Activated CD4-positive, alpha-beta T cell treated with anti-CD3 and anti-CD28 coated beads for 36 hours (primary cell): ENCODE measurements at regions not wholly inside any gene's neighbourhood (a gene's known extent, or its start where the extent isn't known, plus 50 kb on each side); places are given as distances from the start of the nearest gene placed in this dataset.

ENCODE experiments used
- ATAC-seq: fragments of 200-7000 bp; cut with Tn5 transposase; one replicate; pipeline ENCODE4 v1.10.0; 2021; ENCODE audit warnings: mild to moderate bottlenecking, moderate library complexity
- CTCF ChIA-PET: fragments of 350-600 bp; sonication (Branson Sonifier 250); formaldehyde crosslinking; loops from one replicate; lab custom pipeline; 2021; ENCODE audit warnings: antibody characterized with exemption; lab: Charles Lee
- POLR2A ChIA-PET: fragments of 350-600 bp; sonication (Branson Sonifier 250); formaldehyde crosslinking; loops from one replicate; lab custom pipeline; 2021; ENCODE audit warnings: antibody characterized with exemption, inconsistent platforms; lab: Charles Lee
- DNase-seq: peaks from one replicate; pipeline ENCODE4 v3.0.0-alpha.2; 2020
- H3K27ac Mint-ChIP-seq: one replicate; pipeline ENCODE4 v1.8.0; 2021; ENCODE audit warnings: mixed read lengths
- H3K27me3 Mint-ChIP-seq: one replicate; pipeline ENCODE4 v1.8.0; 2021; ENCODE audit warnings: mixed read lengths
- H3K36me3 Mint-ChIP-seq: one replicate; pipeline ENCODE4 v1.8.0; 2021; ENCODE audit warnings: low read depth, mixed read lengths
- H3K4me1 Mint-ChIP-seq: one replicate; pipeline ENCODE4 v1.8.0; 2021; ENCODE audit warnings: mixed read lengths
- H3K4me3 Mint-ChIP-seq: one replicate; pipeline ENCODE4 v1.8.0; 2021; ENCODE audit warnings: mild to moderate bottlenecking, moderate library complexity, mixed read lengths
- H3K9me3 Mint-ChIP-seq: one replicate; pipeline ENCODE4 v1.8.0; 2021; ENCODE audit warnings: low read depth, mixed read lengths
- intact Hi-C, 2 experiments: fragments of 100-400 bp; cut with DNase I in 1 of 2; cut with micrococcal nuclease in 1 of 2; formaldehyde crosslinking; loops; one replicate each; pipeline versions ENCODE4 v1.14.2 to v1.15.1; 2022 to 2024; cut with DNase I, micrococcal nuclease

DNA sequence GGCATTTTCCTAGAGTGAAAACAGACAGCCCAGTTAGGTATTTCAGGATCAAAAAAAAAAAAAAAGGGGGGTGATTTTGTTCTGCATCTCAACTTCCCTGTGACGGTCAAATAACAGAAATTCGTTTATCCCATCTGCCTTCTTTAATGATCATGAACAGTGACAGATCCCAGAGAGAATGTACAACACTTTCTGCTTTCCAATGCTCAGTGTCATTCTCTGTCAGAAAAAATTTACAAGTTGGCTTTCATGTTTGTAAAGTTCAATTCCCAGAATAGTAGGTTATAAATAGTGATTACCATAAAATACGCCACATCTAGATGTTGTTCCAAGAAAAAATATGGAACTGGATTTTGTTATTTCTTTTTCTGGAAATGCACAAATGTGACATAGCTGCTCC is 1013.2 kb upstream of the PHF14 start:
- Mint-ChIP-seq H3K4me1 (no peaks in the 10 kb centered on the region), H3K36me3 (no peaks in the 10 kb centered on the region), H3K9me3 (peaks cover 3% of the 10 kb centered on the region), H3K27me3 (no peaks in the 10 kb centered on the region), H3K27ac (no peak overlapping the region), H3K4me3 (no peak overlapping the region)
- ChIA-PET POLR2A (no interaction called here), CTCF (no interaction called here)
- no peak for DNase-seq
- intact Hi-C loops: no loop called here
- ATAC-seq: no peak

DNA sequence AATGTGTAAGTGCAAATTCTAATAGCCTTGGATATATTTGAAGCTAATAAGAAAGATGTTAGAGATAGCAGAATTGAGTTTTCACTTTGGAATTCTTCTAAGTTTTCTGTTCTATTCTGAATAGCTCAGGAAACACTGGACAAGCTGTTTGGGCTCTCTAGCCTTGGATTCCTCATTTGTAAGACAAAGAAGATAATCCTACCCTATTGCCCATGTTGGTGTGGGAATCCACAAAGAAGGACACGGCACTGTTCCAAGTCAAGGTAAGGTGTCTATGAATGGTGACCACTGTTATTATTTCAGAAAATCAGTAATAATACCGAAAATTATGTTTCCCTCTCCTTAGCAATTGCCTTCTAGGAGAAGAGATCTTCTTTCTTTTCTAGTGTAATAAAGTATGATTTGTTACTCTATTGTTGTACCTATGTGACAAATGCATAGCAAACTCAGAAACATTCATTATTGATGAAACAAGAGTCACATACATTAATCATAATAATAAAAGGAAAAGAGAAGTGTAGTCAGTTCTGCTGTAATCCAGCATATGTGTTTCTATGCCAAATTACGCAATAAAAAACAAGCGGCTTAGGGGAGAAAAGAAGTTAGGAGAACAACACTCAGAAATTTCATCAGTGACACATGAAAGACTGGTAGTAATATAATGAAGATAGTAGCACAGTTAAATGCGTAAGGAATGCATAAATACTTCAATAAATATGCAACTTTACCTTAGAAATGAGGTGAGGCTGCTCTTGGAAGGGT is 1012.3 kb upstream of the PHF14 start:
- Mint-ChIP-seq H3K4me1 (no peaks in the 10 kb centered on the region), H3K4me3 (no peak overlapping the region), H3K36me3 (no peaks in the 10 kb centered on the region), H3K27ac (no peak overlapping the region), H3K27me3 (no peaks in the 10 kb centered on the region), H3K9me3 (peaks cover 3% of the 10 kb centered on the region)
- intact Hi-C loops: no loop called here
- no peak for ATAC-seq
- DNase-seq: no peak
- ChIA-PET POLR2A (no interaction called here), CTCF (no interaction called here)

DNA sequence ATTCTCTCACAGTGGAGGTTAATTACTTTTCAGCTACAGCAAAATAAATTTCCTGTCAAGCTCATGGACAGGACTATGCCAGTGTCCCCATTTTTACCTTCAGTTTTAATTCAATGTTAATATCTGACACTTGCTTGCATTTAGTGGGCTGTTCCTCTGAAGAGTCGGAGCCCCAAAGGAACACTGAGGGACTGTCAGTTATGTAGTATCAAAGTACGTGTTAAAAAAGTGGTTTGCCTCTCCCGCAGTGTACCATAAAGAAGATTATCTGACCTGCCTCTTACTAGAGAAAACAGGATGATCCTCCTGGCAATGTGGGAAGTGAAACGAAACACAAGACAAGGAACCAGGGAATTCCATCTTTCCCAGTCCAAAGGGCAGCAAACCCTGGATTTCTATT is 1010.9 kb upstream of the PHF14 start:
- intact Hi-C loops: no loop called here
- no peaks in the 10 kb centered on the region for H3K4me1 Mint-ChIP-seq
- no peaks in the 10 kb centered on the region for H3K36me3 Mint-ChIP-seq
- ChIA-PET POLR2A (no interaction called here), CTCF (no interaction called here)
- H3K27ac Mint-ChIP-seq: no peak overlapping the region
- H3K9me3 Mint-ChIP-seq: peaks cover 3% of the 10 kb centered on the region
- ATAC-seq (no peak), DNase-seq (no peak)
- H3K4me3 Mint-ChIP-seq: no peak overlapping the region
- no peaks in the 10 kb centered on the region for H3K27me3 Mint-ChIP-seq

DNA sequence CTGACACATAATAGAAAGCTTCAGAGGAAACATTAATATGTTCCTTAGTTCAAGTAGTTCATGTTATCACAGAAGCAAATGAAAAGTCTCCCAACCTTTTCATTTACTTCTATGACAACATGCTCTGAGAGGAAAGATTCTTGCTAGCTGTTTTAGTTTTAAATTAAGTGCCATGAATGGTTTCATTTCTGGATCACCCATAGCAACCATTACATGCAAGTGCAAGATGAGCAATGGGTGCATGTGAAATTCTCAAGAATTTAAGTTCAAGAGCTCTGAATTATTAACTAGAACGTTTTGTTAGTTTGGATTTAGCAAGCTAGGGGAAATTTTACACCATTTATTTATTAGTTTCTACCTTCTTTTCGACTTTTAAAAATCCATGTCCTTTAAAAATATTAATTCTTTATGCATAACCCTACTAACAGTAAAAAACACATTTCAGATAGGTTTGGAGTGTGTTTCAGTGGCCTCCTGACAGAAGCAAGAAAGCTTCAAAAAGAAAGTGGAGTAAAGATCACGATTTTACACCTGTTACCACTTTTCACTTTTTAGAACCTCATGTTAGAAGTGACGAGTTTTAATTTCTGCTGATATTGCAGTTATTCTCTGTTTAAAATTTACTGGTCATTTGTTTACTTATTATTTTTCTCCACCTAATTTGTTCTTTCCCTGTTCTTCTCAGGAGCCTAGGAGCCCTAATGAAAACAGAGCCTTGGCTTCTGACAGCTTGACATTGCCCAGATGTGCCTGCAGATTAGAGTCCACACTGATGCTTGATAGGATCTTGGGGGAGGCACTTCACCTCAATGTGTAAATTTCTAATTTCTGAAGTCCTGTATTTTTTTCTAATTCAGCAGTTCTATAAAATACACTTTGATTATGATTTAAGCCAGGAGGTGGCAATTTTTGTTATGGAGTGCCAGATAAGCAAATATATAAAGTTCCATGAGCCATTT is 995.3 kb upstream of the PHF14 start:
- no peak overlapping the region for H3K4me3 Mint-ChIP-seq
- ATAC-seq (no peak), DNase-seq (no peak)
- ChIA-PET POLR2A (no interaction called here), CTCF (no interaction called here)
- H3K36me3 Mint-ChIP-seq: no peaks in the 10 kb centered on the region
- no peak overlapping the region for H3K27ac Mint-ChIP-seq
- H3K4me1 Mint-ChIP-seq: no peaks in the 10 kb centered on the region
- H3K9me3 Mint-ChIP-seq: no peaks in the 10 kb centered on the region
- intact Hi-C loops: loop anchor here in 1 of 2 experiments (10.0 kb wide), 1 partner anchor 56 kb away; no protein-coding TSS in a partner anchor
- H3K27me3 Mint-ChIP-seq: no peaks in the 10 kb centered on the region

DNA sequence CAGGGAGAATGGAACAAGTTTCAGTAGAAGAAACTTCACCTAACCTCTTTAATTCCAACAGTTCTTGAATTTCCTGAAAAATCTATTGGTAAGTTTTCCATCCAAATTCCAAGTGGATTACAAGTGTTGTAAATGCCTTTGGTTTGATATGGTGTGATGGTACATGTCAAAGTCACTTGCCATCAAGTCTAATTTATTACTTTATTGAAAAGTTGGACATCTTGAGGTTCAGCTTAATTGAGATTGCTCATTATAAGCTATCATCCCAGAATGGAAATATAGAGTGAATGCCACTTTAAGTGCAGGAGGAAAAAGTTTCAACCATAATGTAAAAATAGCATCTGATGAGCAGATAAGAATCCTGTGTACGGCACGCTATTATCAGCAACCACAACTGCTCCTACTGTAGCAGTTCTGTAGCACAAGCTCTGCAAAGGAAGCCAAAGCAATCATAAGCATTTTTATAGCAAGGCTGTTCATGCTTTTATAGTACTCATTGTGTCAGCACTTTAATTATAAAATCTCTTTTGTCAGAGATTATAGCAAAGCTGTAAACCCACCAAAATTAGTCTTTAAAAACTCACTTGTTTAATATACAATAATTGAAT is 991.8 kb upstream of the PHF14 start:
- Mint-ChIP-seq H3K4me3 (no peak overlapping the region), H3K27ac (no peak overlapping the region), H3K9me3 (no peaks in the 10 kb centered on the region), H3K36me3 (no peaks in the 10 kb centered on the region), H3K4me1 (no peaks in the 10 kb centered on the region), H3K27me3 (no peaks in the 10 kb centered on the region)
- DNase-seq (no peak), ATAC-seq (no peak)
- ChIA-PET CTCF (no interaction called here), POLR2A (no interaction called here)
- intact Hi-C loops: no loop called here

DNA sequence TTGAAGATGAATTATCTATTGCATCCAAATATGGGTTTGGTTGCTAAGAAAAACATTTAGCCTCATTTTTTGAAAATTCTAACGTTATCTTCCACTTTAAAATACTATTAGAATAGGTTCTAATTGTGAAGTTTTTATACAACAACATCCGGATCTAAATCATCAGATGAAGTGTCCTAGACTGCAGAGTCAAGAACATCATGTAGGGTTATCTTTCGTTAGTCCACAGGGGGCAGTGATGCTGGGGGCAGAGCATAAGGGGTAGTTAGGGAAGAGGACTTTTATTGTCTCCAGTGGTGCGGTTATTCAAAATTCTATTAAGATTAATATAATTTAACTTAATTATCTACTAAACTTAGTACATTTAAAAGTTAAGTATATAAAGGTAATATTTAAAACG is 990.6 kb upstream of the PHF14 start:
- ChIA-PET POLR2A (no interaction called here), CTCF (no interaction called here)
- DNase-seq (no peak), ATAC-seq (no peak)
- peaks cover 2% of the 10 kb centered on the region for H3K9me3 Mint-ChIP-seq
- H3K4me1 Mint-ChIP-seq: no peaks in the 10 kb centered on the region
- no peak overlapping the region for H3K4me3 Mint-ChIP-seq
- no peaks in the 10 kb centered on the region for H3K27me3 Mint-ChIP-seq
- no peaks in the 10 kb centered on the region for H3K36me3 Mint-ChIP-seq
- intact Hi-C loops: no loop called here
- H3K27ac Mint-ChIP-seq: no peak overlapping the region

DNA sequence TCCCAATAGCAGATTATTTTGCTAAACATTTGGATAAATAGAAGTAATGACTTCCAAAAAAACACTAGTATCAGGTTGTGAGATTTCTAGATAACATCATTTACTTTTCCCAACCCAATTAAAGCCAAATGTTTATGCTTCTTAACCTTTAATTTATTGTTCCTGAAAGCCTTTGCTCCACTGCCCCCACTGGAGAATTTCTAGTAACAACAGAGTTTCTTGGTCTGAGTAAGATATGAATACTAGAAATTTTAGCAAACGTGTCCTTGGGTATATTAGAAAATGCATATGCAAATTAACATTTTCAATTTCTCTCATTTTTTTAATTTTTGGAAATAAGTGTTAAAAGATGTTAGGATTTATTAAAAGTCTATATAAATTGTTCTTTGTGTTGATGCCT is 958.0 kb upstream of the PHF14 start:
- H3K36me3 Mint-ChIP-seq: no peaks in the 10 kb centered on the region
- H3K4me3 Mint-ChIP-seq: no peak overlapping the region
- no peak overlapping the region for H3K27ac Mint-ChIP-seq
- ATAC-seq: no peak
- no peaks in the 10 kb centered on the region for H3K4me1 Mint-ChIP-seq
- H3K9me3 Mint-ChIP-seq: peaks cover 10% of the 10 kb centered on the region
- intact Hi-C loops: no loop called here
- no peak for DNase-seq
- H3K27me3 Mint-ChIP-seq: no peaks in the 10 kb centered on the region
- ChIA-PET POLR2A (no interaction called here), CTCF (no interaction called here)

DNA sequence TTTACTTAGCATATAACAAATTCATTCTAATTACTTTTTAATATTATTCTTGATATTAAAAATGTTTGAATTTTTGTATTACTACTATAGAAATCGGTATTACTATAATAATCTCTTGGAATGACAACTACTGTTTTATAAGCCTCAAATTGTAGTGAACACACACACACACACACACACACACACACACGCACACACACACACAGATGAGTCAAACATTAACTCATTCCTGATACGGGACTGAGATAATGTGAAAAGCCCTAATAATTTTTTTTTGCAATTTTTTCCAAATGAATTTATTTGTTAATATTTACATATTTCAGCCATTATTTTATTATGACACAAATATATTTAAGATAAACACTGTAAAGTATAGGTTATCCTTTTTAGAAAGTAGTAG is 951.2 kb upstream of the PHF14 start:
- Mint-ChIP-seq H3K4me3 (no peak overlapping the region), H3K27ac (no peak overlapping the region), H3K9me3 (peaks cover 7% of the 10 kb centered on the region), H3K4me1 (no peaks in the 10 kb centered on the region), H3K36me3 (no peaks in the 10 kb centered on the region), H3K27me3 (no peaks in the 10 kb centered on the region)
- intact Hi-C loops: no loop called here
- POLR2A ChIA-PET: no interaction called here
- ATAC-seq (no peak), DNase-seq (no peak)
- CTCF ChIA-PET: no interaction called here

DNA sequence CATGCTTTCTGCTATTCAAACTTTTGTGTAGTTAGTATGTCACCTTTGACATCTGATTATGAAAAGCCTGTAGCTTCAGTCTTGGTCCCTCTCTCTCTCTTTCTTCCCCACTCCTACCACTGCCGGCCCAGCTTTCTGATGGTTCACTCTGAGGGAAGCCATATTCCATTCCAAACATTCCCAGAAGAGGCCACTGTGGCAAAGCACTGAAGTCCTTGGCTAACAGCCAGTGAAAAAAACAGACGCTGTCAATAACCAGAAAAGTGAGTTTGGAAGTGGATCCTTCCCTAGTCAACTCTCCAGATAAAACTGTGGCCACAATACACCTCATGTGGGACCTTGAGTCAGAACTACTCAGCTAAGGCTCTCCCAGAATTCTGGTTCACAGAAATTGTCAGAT is 950.7 kb upstream of the PHF14 start:
- Mint-ChIP-seq H3K4me1 (no peaks in the 10 kb centered on the region), H3K27me3 (no peaks in the 10 kb centered on the region), H3K27ac (no peak overlapping the region), H3K36me3 (no peaks in the 10 kb centered on the region), H3K4me3 (no peak overlapping the region), H3K9me3 (peaks cover 7% of the 10 kb centered on the region)
- intact Hi-C loops: no loop called here
- ChIA-PET CTCF (no interaction called here), POLR2A (no interaction called here)
- DNase-seq (no peak), ATAC-seq (no peak)

DNA sequence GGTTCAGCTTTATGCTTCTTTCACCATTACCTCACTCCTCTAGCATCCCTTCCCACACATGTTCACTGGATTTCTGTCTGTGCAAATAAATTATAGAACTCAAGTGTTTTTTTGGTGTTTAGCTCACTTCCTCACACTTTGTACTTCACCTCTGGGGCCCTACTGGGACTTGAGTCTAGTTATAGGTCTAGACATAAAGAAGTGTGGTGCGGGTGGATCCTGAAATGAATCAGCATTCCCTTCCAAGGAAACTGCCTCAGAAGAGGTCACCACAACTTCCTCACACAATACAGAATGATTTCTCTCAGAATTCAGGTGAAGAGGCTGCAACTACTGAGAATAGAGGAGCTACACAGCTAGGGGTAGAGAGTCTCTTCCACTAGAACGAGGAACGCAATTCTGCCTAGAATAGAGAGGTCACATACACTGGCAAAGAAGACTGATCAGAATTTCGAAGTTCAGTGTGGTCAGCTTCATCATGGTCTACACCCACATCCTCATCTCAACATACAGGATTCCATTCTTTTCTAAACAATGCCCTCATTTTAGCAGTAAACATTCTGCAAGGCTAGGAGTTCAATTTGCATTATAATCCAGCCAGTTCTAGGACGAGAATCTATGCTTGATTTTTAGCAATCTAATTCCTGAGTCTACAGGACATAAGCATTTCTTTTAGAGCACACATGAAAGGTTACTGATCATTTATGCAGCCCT is 938.7 kb upstream of the PHF14 start:
- Mint-ChIP-seq H3K4me1 (peaks cover 4% of the 10 kb centered on the region), H3K4me3 (no peak overlapping the region), H3K27ac (no peak overlapping the region), H3K27me3 (no peaks in the 10 kb centered on the region), H3K9me3 (no peaks in the 10 kb centered on the region), H3K36me3 (no peaks in the 10 kb centered on the region)
- CTCF ChIA-PET: interaction anchor here (0.8 kb wide), 1 partner anchor 377 kb away, joined by 3 read pairs; no protein-coding TSS in a partner anchor
- POLR2A ChIA-PET: no interaction called here
- intact Hi-C loops: loop anchor here in 1 of 2 experiments (10.0 kb wide), 1 partner anchor 60 kb away; no protein-coding TSS in a partner anchor
- DNase-seq (peak; percentile 6), ATAC-seq (peak; percentile 36)

DNA sequence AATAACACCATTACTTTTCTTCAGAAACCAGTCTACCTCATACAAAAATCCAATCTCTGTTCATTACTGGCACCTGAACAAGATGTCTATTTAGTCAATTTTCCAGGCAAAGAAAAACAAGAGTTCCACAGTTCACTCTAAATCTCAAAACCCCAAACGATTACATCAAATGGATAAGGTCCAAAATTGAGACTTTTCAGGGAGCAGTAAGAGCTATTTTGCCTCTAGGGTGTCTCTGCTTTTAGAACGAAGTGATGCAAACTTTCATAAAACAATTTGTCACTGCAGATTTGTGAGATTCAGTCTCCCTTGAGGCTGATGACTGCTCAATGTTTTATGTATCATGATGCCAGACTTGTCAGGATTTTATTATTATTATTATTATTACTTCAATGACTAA is 937.0 kb upstream of the PHF14 start:
- Mint-ChIP-seq H3K4me3 (no peak overlapping the region), H3K27ac (no peak overlapping the region), H3K4me1 (peaks cover 4% of the 10 kb centered on the region), H3K9me3 (no peaks in the 10 kb centered on the region), H3K27me3 (no peaks in the 10 kb centered on the region), H3K36me3 (no peaks in the 10 kb centered on the region)
- ChIA-PET CTCF (no interaction called here), POLR2A (no interaction called here)
- DNase-seq (no peak), ATAC-seq (no peak)
- intact Hi-C loops: loop anchor here in 1 of 2 experiments (10.0 kb wide), 1 partner anchor 62 kb away; no protein-coding TSS in a partner anchor
